Smooth muscle cell (in vitro differentiated cells): ENCODE measurements at regions not wholly inside any gene's neighbourhood (a gene's known extent, or its start where the extent isn't known, plus 50 kb on each side); places are given as distances from the start of the nearest gene placed in this dataset.
A peak's percentile ranks its signal among the peaks of the same experiment; 100 is the strongest.

Experiments
- DNase-seq: peaks from one replicate; lab custom pipeline; 2025; ENCODE audit not compliant: unreplicated experiment; lab: John Stamatoyannopoulos, UW
- H2AFZ ChIP-seq: fragments of 200-600 bp; sonication (generic); 2 replicates; pipeline ENCODE4 v1.6.0; 2016; ENCODE audit warnings: antibody characterized with exemption, low read depth, mild to moderate bottlenecking
- H3F3A ChIP-seq: fragments of 200-600 bp; sonication (generic); 2 replicates; pipeline ENCODE4 v1.6.0; 2017; ENCODE audit warnings: antibody characterized with exemption, low read depth
- H3K27ac ChIP-seq: fragments of 200-600 bp; sonication (generic); 2 replicates; pipeline ENCODE4 v1.5.1; 2016; ENCODE audit warnings: low read depth, mild to moderate bottlenecking
- H3K27me3 ChIP-seq: fragments of 200-600 bp; sonication (generic); 2 replicates; pipeline ENCODE4 v1.6.1; 2016; ENCODE audit warnings: low read depth, mild to moderate bottlenecking
- H3K36me3 ChIP-seq: fragments of 200-600 bp; sonication (generic); 2 replicates; pipeline ENCODE4 v1.5.1; 2016; ENCODE audit warnings: low read depth
- H3K4me1 ChIP-seq: fragments of 200-600 bp; sonication (generic); 2 replicates; pipeline ENCODE4 v1.5.1; 2016; ENCODE audit warnings: low read depth
- H3K4me2 ChIP-seq: fragments of 200-600 bp; sonication (generic); 2 replicates; pipeline ENCODE4 v1.6.0; 2016; ENCODE audit warnings: mild to moderate bottlenecking
- H3K4me3 ChIP-seq: fragments of 200-600 bp; sonication (generic); 2 replicates; pipeline ENCODE4 v1.5.1; 2016; ENCODE audit warnings: mild to moderate bottlenecking
- H3K79me2 ChIP-seq: fragments of 200-600 bp; sonication (generic); 2 replicates; pipeline ENCODE4 v1.6.0; 2016; ENCODE audit warnings: low read depth, mild to moderate bottlenecking
- H3K9ac ChIP-seq: fragments of 200-600 bp; sonication (generic); 2 replicates; pipeline ENCODE4 v1.6.0; 2016; ENCODE audit warnings: low read depth
- H3K9me3 ChIP-seq: fragments of 200-600 bp; sonication (generic); replicated peaks from 2 replicates; pipeline ENCODE4 v1.5.1; 2016; ENCODE audit warnings: low read depth
- H4K20me1 ChIP-seq: fragments of 200-600 bp; sonication (generic); 2 replicates; pipeline ENCODE4 v1.6.0; 2016; ENCODE audit warnings: low read depth
- WGBS: methylation state at CpG from one replicate; pipeline ENCODE4 v1.1.7; 2016; ENCODE audit warnings: low lambda C conversion rate; 5-methylcytosine and 5-hydroxymethylcytosine counted together
- TF ChIP-seq, protein P1 (sequence below): fragments of 200-600 bp; sonication (generic); IDR thresholded peaks from 2 replicates; pipeline ENCODE4 v1.5.1; 2017; ENCODE audit warnings: borderline replicate concordance, mild to moderate bottlenecking, antibody characterized with exemption; ENCODE audit not compliant: insufficient read depth, poor library complexity, severe bottlenecking

- Histone ChIP-seq H3K27ac (no peak overlapping the region), H3K4me2 (peak overlapping the region; percentile 85), H3K79me2 (no peaks in the 10 kb centered on the region), H3K36me3 (no peaks in the 10 kb centered on the region), H3K9ac (no peak overlapping the region), H3F3A (no peaks in the 10 kb centered on the region), H3K4me3 (peak overlapping the region; percentile 45), H4K20me1 (no peaks in the 10 kb centered on the region), H3K27me3 (no peaks in the 10 kb centered on the region), H2AFZ (peak overlapping the region; percentile 70), H3K4me1 (peaks cover 23% of the 10 kb centered on the region), H3K9me3 (no peaks in the 10 kb centered on the region)
- no peak for DNase-seq
- 37% methylated on average over 10 of the region's 10 CpGs for WGBS
- TF ChIP-seq, protein P1, sequence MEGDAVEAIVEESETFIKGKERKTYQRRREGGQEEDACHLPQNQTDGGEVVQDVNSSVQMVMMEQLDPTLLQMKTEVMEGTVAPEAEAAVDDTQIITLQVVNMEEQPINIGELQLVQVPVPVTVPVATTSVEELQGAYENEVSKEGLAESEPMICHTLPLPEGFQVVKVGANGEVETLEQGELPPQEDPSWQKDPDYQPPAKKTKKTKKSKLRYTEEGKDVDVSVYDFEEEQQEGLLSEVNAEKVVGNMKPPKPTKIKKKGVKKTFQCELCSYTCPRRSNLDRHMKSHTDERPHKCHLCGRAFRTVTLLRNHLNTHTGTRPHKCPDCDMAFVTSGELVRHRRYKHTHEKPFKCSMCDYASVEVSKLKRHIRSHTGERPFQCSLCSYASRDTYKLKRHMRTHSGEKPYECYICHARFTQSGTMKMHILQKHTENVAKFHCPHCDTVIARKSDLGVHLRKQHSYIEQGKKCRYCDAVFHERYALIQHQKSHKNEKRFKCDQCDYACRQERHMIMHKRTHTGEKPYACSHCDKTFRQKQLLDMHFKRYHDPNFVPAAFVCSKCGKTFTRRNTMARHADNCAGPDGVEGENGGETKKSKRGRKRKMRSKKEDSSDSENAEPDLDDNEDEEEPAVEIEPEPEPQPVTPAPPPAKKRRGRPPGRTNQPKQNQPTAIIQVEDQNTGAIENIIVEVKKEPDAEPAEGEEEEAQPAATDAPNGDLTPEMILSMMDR, result no peak
Observed at GRCh38 chr5:92641031-92641962, 939.7 kb downstream of the NR2F1-AS1 start.

DNA sequence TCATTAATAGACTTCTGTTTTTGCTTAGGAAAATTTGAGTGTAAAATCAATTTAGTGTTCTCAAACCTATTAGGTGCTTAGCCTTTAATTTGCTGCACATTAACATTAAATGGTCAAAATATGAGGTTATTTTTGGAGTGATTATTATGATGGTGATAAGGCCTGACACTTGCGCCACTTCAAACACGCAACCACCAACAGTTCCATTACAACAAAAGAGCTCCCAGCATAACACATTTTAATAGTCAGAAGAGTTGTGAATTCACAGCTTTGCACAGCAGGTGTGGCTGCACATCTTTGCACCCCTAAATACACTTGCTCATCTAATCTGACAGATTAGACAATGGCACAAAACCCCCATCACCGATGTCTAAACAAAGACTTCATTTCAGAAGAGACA is 940.7 kb downstream of the NR2F1-AS1 start:
- H3K4me2 ChIP-seq, result no peak overlapping the region
- H3K9ac ChIP-seq, result no peak overlapping the region
- no peak overlapping the region for H3K4me3 ChIP-seq
- TF ChIP-seq, protein P1, result no peak
- H3K27ac ChIP-seq, result no peak overlapping the region
- 92% methylated on average over 3 of the region's 3 CpGs for WGBS
- no peaks in the 10 kb centered on the region for H4K20me1 ChIP-seq
- H3F3A ChIP-seq, result no peaks in the 10 kb centered on the region
- no peaks in the 10 kb centered on the region for H3K36me3 ChIP-seq
- DNase-seq, result no peak
- peaks cover 23% of the 10 kb centered on the region for H3K4me1 ChIP-seq
- H3K79me2 ChIP-seq, result no peaks in the 10 kb centered on the region
- no peak overlapping the region for H2AFZ ChIP-seq
- no peaks in the 10 kb centered on the region for H3K27me3 ChIP-seq
- H3K9me3 ChIP-seq, result no peaks in the 10 kb centered on the region

DNA sequence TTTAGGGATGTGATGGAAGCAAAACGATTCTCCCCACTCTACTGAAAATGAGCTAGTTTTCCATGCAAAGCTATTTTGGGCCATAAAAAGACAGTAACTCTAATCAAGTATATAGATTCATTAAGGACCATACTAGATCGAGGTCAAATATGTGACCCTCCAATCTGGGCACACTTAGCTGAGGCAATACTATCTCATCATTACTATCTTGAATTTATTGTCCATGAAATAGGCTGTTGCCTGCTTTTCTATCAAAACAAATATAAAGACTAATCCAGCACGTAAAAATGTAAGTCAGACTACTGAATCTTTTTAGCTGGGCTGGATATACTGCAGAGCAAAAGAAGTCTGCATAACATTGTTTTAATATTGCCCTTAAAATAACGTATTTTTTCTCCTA is 943.1 kb downstream of the NR2F1-AS1 start:
- Histone ChIP-seq H3K27ac (no peak overlapping the region), H4K20me1 (no peaks in the 10 kb centered on the region), H3K36me3 (no peaks in the 10 kb centered on the region), H3K4me2 (no peak overlapping the region), H2AFZ (peak overlapping the region; percentile 7), H3F3A (no peaks in the 10 kb centered on the region), H3K9ac (no peak overlapping the region), H3K27me3 (no peaks in the 10 kb centered on the region), H3K9me3 (no peaks in the 10 kb centered on the region), H3K79me2 (no peaks in the 10 kb centered on the region), H3K4me1 (peaks cover 27% of the 10 kb centered on the region), H3K4me3 (no peak overlapping the region)
- WGBS, result 61% methylated on average over 4 of the region's 4 CpGs
- no peak for DNase-seq
- TF ChIP-seq, protein P1, result no peak
